ENCODE measurements at regions not wholly inside any gene's neighbourhood (a gene's known extent, or its start where the extent isn't known, plus 50 kb on each side); places are given as distances from the start of the nearest gene placed in this dataset.

GRCh38 chr5:6184481-6184880 is 193.9 kb downstream of the MED10 start:
- TF ChIP-seq CTCF (IDR thresholded peaks at IDR 0.05) (no peak), POLR2A (IDR thresholded peaks at IDR 0.05) (no peak)

All from Peyer's patch (tissue), 4 donors.